H1 (cell line): ENCODE measurements at regions not wholly inside any gene's neighbourhood (a gene's known extent, or its start where the extent isn't known, plus 50 kb on each side); places are given as distances from the start of the nearest gene placed in this dataset.

Experiments
- CEBPB ChIP-seq: IDR thresholded peaks from 2 replicates; pipeline ENCODE4 v1.6.1; 2012; ENCODE audit warnings: low read depth, low read length
- CHD7 ChIP-seq: fragments of 300-600 bp; sonication (generic); IDR thresholded peaks from 2 replicates; pipeline ENCODE4 v1.7.1; 2012; ENCODE audit warnings: low read length, moderate library complexity, mild to moderate bottlenecking, inconsistent platforms; ENCODE audit not compliant: insufficient replicate concordance
- CTCF ChIP-seq, 3 experiments: IDR thresholded peaks; 1 replicate in 2 of 3; 2 replicates in 1 of 3; pipeline versions ENCODE4 v1.5.1 to v1.6.1; 2011; ENCODE audit warnings: low read length in 3 of 3, mild to moderate bottlenecking in 3 of 3, inconsistent platforms in 2 of 3, low read depth in 1 of 3, moderate library complexity in 1 of 3; ENCODE audit not compliant: insufficient read depth in 1 of 3; ENCODE audit errors: control extremely low read depth in 1 of 3
- JUND ChIP-seq: IDR thresholded peaks from 2 replicates; pipeline ENCODE4 v1.6.1; 2011; ENCODE audit warnings: mild to moderate bottlenecking, improper control_type of control experiment, low read length
- RXRA ChIP-seq: IDR thresholded peaks from 2 replicates; pipeline ENCODE4 v1.6.1; 2011; ENCODE audit warnings: low read depth, mild to moderate bottlenecking, low read length, moderate library complexity; ENCODE audit not compliant: insufficient read depth
- TAF1 ChIP-seq: IDR thresholded peaks from 2 replicates; pipeline ENCODE4 v1.6.1; 2011; ENCODE audit warnings: mild to moderate bottlenecking, low read depth, low read length
- TBP ChIP-seq: IDR thresholded peaks from 2 replicates; pipeline ENCODE4 v1.6.1; 2011; ENCODE audit warnings: low read depth, low read length, improper control_type of control experiment

DNA sequence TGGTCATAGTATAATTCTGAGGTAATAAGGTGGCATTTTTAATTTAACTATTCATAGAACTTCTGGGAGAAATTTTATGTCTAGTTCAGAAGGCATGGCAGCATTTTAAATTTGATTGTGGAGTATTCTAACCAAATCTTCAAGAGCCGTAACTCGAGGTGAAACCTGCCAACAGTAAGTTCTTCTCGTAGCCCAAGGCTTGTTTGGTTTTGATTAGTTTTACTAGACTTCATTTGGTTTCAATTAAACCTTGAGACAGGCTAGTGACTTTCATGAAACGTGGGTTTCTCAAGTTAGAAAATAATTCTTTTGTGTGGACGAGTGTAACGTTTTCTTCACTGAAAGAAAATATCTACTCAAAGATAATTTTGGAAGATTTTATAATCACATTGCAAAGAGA, 395.5 kb downstream of the USP25 start:
- TF ChIP-seq RXRA (no peak), CTCF (IDR thresholded peaks at IDR 0.05; ENCODE audit: control extremely low read depth in 1 of 3, insufficient read depth in 1 of 3, low read depth in 1 of 3, low read length in 3 of 3) (no peak), CHD7 (no peak), JUND (no peak), TBP (no peak), TAF1 (no peak), CEBPB (no peak)
